KG1 (cell line): ENCODE measurements at regions not wholly inside any gene's neighbourhood (a gene's known extent, or its start where the extent isn't known, plus 50 kb on each side); places are given as distances from the start of the nearest gene placed in this dataset.
"Not testable (repeated sequence)": the region's sequence is repeated elsewhere in the genome, so short reads cannot be mapped to it uniquely, and the experiment has no call there.

Experiments used
- DNase-seq: peaks from one replicate; lab custom pipeline; 2025; lab: John Stamatoyannopoulos, UW

GRCh38 chr1:112855152-112855828, 100.7 kb downstream of the SLC16A1 start:
- DNase-seq, result no peak

DNA sequence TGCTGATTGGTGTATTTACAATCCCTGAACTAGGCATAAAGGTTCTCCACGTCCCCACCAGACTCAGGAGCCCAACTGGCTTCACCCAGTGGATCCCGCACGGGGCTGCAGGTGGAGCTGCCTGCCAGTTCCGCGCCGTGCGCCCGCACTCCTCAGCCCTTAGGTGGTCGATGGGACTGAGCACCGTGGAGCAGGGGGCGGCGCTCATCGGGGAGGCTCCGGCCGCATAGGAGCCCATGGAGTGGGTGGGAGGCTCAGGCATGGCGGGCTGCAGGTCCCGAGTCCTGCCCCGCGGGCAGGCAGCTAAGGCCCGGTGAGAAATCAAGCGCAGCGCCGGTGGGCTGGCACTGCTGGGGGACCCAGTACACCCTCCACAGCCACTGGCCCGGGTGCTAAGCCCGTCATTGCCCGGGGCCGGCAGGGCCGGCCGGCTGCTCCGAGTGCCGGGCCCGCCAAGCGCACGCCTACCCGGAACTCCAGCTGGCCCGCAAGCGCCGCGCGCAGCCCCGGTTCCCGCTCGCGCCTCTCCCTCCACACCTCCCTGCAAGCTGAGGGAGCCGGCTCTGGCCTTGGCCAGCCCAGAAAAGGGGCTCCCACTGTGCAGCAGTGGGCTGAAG, 101.5 kb downstream of the SLC16A1 start:
- not testable (repeated sequence) for DNase-seq

DNA sequence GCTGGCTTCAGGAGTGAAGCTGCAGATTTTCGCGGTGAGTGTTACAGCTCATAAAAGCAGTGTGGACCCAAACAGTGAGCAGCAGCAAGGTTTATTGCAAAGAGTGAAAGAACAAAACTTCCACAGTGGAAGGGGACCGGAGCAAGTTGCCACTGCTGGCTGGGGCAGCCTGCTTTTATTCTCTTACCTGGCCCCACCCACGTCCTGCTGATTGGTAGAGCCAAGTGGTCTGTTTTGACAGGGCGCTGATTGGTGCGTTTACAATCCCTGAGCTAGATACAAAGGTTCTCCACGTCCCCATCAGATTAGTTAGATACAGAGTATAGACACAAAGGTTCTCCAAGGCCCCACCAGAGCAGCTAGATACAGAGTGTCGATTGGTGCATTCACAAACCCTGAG, 102.1 kb downstream of the SLC16A1 start:
- not testable (repeated sequence) for DNase-seq

DNA sequence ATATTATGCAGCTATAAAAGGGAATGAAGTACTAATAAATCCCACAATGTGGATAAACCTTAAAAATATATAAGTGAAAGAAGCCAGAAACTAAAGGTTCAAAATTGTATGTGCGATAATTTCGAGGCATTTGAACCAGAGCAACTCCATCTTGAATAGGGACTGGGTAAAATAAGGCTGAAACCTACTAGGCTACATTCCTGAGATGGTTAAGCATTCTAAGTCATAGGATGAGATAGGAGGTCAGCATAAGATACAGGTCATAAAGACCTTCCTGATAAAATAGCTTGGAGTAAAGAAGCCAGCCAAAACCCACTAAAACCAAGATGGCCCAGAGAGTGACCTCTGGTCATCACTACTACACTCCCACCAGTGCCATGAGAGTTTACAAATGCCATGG, 103.1 kb downstream of the SLC16A1 start:
- DNase-seq, result no peak

GRCh38 chr1:112852276-112852675, 103.7 kb downstream of the SLC16A1 start:
- DNase-seq, result no peak

DNA sequence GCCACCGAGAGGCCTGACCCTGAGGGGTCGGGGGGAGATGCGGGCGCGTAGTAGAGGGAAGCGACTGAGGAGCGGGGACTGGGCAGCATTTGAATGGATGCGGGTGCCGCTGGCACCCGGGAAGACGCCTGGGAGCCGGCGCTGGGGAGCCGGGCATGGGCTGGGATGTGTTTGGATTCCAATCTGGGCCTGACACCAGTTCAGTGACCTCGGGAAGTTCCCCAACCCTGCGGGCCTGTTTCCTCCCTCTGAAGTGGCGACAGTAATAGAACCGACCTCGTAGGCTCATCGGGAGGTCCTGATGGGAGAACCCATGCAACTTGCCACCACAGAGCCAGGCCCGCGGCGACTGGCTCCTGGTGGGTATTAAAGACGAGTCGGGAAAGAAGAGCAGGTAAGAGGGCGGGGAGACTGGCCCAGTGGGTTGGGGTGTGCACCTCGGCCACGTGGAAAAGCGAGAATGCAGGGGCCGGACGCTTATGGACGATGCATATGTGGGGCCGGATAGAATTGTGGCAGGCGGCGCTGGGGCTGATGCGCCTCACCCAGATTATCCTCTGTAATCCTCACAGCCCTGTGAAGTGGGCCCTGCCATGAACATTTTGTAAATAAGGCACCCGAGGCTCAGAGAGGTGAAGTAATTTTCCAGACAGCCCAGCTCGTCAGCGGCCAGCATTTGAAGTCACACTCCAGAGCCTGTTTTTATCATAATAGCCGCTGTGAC, 105.8 kb downstream of the SLC16A1 start:
- no peak for DNase-seq

- no peak for DNase-seq
These were observed 106.5 kb downstream of the SLC16A1 start for GRCh38 chr1:112849425-112850033.

DNA sequence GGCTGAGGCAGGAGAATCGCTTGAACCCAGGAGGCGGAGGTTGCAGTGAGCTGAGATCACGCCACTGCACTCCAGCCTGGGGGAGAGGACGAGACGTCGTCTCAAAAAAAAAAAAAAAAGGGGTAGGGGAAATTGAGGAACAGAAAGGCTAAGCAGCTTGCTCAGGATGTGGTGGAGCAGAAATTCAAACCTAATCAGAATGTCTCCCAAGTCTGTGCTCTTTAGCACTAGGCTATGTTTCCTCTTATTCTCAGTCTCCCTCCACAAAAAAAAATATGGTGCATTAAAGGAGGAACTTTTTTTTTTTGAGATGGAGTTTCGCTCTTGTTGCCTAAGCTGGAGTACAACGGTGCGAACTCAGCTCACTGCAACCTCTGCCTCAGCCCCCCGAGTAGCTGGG, 114.2 kb downstream of the SLC16A1 start:
- no peak for DNase-seq

DNA sequence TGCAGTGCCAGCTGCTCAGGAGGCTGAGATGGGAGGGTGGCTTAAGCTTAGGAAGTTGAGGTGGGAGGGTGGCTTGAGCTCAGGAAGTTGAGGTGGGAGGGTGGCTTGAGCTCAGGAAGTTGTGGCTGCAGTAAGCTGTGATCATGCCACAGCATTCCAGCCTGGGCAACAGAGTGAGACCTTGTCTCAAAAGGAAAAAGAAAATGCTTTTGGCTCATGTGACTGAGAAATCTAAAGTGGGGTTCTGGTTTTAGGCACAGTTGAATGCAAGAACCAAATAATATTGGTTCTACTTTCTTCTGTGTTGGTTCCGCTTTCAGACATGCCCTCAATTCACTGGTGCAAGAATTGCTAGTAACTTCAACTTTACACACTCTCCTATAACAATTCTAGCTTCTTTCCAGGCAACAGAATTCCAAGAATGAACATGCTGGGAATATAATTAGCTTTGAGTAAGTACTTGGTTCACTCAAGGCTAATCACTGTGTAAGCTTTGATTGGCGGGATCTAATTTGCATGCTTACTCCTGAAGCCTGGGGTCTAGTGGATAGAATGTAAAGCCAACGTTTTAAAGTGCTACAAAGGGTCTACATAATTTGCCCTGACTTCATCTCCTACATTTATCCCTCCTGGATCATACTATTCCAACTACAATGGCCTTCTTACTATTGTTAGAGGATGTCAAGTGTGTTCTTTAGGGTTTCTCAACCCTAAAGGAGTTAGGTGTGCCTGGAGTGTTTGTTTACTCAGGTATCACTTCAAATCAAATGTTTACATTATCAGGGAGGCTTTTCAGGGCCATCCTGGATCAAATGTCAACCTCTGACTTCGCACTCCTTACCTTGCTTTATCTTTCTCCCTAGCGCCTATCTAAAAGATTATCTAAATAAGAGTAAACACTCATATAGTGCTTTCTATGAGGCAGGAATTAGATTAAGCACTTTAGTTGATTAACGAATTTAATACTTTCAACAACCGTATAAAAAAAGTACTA, 115.1 kb downstream of the SLC16A1 start:
- peak; percentile 25 for DNase-seq

- no peak for DNase-seq
These were observed 119.4 kb downstream of the SLC16A1 start for GRCh38 chr1:112836642-112837041.

DNA sequence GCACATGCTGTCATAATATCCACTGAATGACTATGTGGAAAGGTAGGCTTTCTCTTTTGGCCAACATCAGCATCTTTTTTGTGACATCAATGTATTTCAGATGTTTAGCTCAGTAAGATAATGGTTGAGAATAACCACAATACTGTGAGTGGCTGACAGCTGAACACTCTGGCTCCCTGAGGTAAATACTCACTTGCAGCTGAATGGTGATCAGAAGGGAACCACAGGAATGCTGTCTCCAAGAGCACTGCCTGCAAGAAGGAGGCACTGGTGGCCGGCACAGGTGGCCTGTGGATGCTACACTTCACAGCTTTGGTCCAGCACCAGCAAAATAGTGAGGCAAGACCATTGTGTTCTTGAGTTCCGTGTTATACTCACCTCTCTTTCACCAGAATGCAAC, 118.7 kb upstream of the PPM1J start:
- DNase-seq, result no peak

DNA sequence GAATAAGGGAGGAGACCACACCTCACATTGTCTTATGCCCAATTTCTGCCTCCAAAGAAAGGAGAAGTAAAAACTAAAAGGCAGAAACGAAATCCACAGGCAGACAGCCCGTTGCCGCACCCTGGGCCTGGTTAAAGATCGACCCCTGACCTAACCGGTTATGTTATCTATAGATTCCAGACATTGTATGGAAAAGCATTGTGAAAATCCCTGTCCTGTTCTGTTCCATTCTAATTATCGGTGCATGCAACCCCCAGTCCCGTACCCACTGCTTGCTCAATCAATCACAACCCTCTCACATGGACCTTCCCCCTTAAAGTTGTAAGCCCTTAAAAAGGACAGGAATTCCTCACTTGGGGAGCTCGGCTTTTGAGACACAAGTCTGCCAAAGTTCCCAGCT, 117.1 kb upstream of the PPM1J start:
- DNase-seq, result not testable (repeated sequence)

- DNase-seq, result not testable (repeated sequence)
These were observed 114.6 kb upstream of the PPM1J start for GRCh38 chr1:112829691-112830090.

DNA sequence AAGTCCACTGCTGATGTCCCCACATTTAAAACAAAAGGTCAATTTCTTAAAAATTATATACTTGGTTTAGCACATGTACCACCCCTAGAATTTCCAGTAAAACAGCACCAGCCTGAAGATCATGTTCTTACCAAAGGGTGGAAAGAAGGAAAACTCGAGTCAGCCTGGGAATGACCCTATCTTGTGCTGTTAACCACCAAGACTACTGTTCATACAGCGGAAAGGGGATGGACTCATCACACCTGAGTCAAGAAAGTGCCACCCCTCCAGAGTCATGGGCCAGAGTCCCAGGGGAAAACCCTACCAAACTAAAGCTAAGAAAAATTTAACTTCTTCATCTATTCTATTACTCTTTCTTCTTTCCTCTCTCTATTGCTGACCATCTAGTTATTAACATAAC, 113.6 kb upstream of the PPM1J start:
- no peak for DNase-seq

DNA sequence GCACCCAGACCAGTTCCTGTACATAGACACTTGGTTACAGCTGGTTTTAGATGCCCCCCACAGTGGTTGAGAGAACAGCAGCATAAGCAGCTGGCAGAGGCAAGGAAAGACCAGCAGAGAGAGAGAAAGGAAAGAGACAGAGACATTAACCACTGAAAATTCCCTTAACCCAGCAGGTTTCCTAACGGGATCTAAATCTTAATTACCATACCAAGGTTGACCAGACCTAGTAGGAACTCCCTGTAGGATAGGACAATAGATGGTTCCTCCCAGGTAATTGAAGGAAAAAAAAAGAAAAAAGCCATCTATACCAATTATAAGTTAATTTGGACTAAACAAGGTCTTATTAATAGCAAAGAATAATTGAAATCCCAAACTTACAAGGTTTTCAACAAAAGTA, 112.3 kb upstream of the PPM1J start:
- DNase-seq, result not testable (repeated sequence)

DNA sequence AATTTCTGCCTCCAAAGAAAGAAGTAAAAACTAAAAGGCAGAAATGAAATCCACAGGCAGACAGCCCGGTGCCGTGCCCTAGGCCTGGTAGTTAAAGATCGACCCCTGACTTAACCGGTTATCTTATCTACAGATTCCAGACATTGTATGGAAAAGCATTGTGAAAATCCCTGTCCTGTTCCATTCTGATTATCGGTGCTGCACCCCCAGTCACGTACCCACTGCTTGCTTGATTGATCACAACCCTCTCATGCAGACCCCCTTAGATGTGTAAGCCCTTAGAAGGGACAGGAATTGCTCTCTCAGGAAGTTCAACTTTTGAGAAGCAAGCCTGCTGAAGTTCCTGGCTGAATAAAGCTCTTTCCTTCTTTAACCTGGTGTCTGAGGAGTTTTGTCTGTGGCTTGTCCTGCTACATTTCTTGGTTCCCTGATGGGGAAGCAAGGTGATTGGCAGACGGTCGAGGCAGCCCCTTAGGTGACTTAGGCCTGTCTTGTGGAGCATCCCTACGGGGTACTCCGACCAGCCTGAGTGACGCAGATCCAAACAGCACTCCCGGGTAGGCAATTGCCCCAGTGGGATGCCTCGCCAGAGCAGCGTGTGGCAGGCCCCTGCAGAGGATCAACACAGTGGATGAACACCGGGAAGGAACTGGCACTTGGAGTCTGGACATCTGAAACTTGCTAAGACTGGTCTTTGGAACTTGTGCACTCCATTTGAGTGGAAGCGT, 111.2 kb upstream of the PPM1J start:
- DNase-seq, result no peak

DNA sequence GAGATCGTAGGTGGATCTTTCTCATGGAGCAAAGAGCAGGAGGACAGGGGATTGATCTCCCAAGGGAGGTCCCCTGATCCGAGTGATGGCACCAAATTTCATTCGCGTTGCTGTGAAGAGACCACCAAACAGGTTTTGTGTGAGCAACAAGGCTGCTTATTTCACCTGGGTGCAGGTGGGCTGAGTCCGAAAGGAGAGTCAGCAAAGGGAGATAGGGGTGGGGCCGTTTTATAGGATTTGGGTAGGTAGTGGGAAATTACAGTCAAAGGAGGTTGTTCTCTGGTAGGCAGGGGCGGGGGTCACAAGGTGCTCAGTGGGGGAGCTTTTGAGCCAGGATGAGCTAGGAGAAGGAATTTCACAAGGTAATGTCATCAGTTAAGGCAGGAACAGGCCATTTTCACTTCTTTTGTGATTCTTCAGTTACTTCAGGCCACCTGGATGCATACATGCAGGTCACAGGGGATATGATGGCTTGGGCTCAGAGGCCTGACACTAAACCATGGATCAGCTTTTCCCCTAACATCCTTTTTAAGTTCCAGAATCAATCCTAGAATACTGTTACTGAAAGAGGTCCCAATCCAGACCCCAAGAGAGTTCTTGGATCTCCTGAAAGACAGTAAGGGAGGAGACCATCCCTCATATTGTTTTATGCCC, 110.6 kb upstream of the PPM1J start:
- not testable (repeated sequence) for DNase-seq

DNA sequence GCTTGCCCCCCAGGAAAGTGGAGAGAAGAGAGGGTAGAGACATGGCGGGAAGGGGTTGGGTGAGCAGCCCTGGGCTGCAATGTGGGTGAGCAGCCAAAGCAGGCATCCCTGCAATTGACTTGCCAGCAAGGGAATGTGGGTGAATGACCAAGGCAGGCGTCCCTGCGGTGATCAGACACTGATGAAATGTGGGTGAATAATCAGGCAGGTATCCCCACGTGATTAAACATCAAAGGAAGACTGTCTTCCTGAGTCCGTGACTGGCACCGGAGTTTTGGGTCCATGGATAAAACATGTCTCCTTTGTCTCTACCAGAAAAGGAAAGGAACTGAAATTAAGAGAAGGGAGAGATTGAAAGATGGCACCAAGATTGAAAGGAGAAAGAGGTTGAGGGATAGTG, 109.9 kb upstream of the PPM1J start:
- not testable (repeated sequence) for DNase-seq

DNA sequence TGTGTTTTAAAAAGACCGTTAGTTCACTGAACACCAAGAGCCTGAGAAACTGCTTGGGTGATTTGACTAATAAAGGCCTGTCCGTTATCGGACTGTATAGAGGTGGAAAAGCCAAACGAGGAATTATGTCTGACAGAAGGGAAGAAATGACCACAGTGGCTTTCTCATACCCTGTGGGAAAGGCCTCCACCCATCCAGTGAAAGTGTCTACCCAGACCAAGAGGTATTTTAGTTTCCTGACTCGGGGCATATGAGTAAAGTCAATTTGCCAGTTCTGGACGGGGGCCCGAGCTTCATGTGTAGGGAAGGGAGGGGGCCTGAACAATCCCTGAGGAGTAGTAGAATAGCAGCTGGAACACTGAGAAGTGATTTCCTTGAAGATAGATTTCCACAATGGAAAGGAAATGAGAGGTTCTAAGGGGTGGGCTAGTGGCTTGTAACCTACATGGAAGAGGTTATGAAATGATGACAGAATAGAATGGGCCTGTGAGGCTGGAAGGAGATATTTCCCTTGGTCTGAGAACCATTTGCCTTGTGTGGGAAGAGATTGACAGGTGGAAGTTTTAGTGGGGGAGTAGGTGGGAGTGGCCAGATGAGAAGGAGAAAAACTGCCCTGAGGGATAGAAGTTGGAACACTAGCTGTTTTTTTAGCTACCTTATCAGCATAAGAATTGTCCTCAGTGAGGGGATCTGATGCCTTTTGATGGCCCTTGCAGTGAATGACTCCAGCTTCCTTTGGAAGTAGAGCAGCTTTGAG, 106.4 kb upstream of the PPM1J start:
- DNase-seq, result not testable (repeated sequence)
